ENCODE measurements at regions not wholly inside any gene's neighbourhood (a gene's known extent, or its start where the extent isn't known, plus 50 kb on each side); places are given as distances from the start of the nearest gene placed in this dataset.
"Not testable (repeated sequence)": the region's sequence is repeated elsewhere in the genome, so short reads cannot be mapped to it uniquely, and the experiment has no call there.

- no peak for DNase-seq (ENCODE audit: low read depth)
Measured at GRCh38 chr5:32842813-32843530, 131.9 kb downstream of the NPR3 start.

- DNase-seq (ENCODE audit: low read depth): no peak
Measured at GRCh38 chr5:32843531-32843895, 132.4 kb downstream of the NPR3 start.

- no peak for DNase-seq (ENCODE audit: low read depth)
Measured at GRCh38 chr5:32845171-32845570, 134.1 kb downstream of the NPR3 start.

GRCh38 chr5:32848120-32848519 is 137.0 kb downstream of the NPR3 start:
- DNase-seq (ENCODE audit: low read depth): no peak

- no peak for DNase-seq (ENCODE audit: low read depth)
Measured at GRCh38 chr5:32848681-32849080, 137.6 kb downstream of the NPR3 start.

GRCh38 chr5:32850817-32851496 is 139.8 kb downstream of the NPR3 start:
- DNase-seq (ENCODE audit: low read depth): no peak

GRCh38 chr5:32851559-32852173 is 140.5 kb downstream of the NPR3 start:
- DNase-seq (ENCODE audit: low read depth): no peak

GRCh38 chr5:32852535-32852934 is 141.4 kb downstream of the NPR3 start:
- DNase-seq (ENCODE audit: low read depth): peak; percentile 80

GRCh38 chr5:32852976-32853375 is 141.9 kb downstream of the NPR3 start:
- DNase-seq (ENCODE audit: low read depth): no peak

- no peak for DNase-seq (ENCODE audit: low read depth)
Measured at GRCh38 chr5:32854473-32854872, 143.4 kb downstream of the NPR3 start.

- no peak for DNase-seq (ENCODE audit: low read depth)
Measured at GRCh38 chr5:32859211-32859641, 148.1 kb downstream of the NPR3 start.

GRCh38 chr5:32865475-32865874 is 154.4 kb downstream of the NPR3 start:
- peak; percentile 14 for DNase-seq (ENCODE audit: low read depth)

- no peak for DNase-seq (ENCODE audit: low read depth)
Measured at GRCh38 chr5:32866138-32866537, 155.0 kb downstream of the NPR3 start.

- DNase-seq (ENCODE audit: low read depth): no peak
Measured at GRCh38 chr5:32869216-32869615, 158.1 kb downstream of the NPR3 start.

GRCh38 chr5:32876791-32877190 is 165.7 kb downstream of the NPR3 start:
- no peak for DNase-seq (ENCODE audit: low read depth)

GRCh38 chr5:32879364-32879763 is 168.2 kb downstream of the NPR3 start:
- not testable (repeated sequence) for DNase-seq (ENCODE audit: low read depth)

GRCh38 chr5:32880796-32881195 is 169.7 kb downstream of the NPR3 start:
- no peak for DNase-seq (ENCODE audit: low read depth)

- DNase-seq (ENCODE audit: low read depth): no peak
Measured at GRCh38 chr5:32887390-32887789, 176.3 kb downstream of the NPR3 start.

- DNase-seq (ENCODE audit: low read depth): no peak
Measured at GRCh38 chr5:32889078-32889477, 178.0 kb downstream of the NPR3 start.

GRCh38 chr5:32903613-32904012 is 192.5 kb downstream of the NPR3 start:
- DNase-seq (ENCODE audit: low read depth): no peak

- no peak for DNase-seq (ENCODE audit: low read depth)
Measured at GRCh38 chr5:32908641-32909040, 197.5 kb downstream of the NPR3 start.

GRCh38 chr5:32909207-32909606 is 198.1 kb downstream of the NPR3 start:
- DNase-seq (ENCODE audit: low read depth): peak; percentile 4

- peak; percentile 23 for DNase-seq (ENCODE audit: low read depth)
Measured at GRCh38 chr5:32916648-32917047, 205.5 kb downstream of the NPR3 start.
